IMR-90 (cell line): ENCODE measurements at regions not wholly inside any gene's neighbourhood (a gene's known extent, or its start where the extent isn't known, plus 50 kb on each side); places are given as distances from the start of the nearest gene placed in this dataset.

Source experiments
- ATAC-seq: fragments of 200-7000 bp; cut with Tn5 transposase; 2 replicates; pipeline ENCODE4 v1.9.1; 2020; ENCODE audit warnings: low read depth, mild to moderate bottlenecking, moderate library complexity
- BruUV-seq: library from RNA; stranded (reverse); fragments of 400-500 nt; replicated peaks from 2 replicates; lab custom pipeline; 2021; lab: Mats Ljungman, UMichigan
- CTCF ChIA-PET: fragments of 300-600 bp; formaldehyde crosslinking; extraction: SDS; loops from one replicate; lab custom pipeline; 2021; ENCODE audit warnings: antibody characterized with exemption; lab: Yijun Ruan, JAX
- POLR2A ChIA-PET: fragments of 300-600 bp; sonication (Branson Sonifier 250); formaldehyde crosslinking; loops from one replicate; lab custom pipeline; 2022; ENCODE audit warnings: antibody characterized with exemption; ENCODE audit not compliant: unreplicated experiment; lab: Charles Lee
- DNase-seq: peaks from one replicate; pipeline ENCODE4 v3.0.0; 2013
- H2AFZ ChIP-seq: replicated peaks from 2 replicates; pipeline ENCODE3; 2013; ENCODE audit warnings: low read length, mild to moderate bottlenecking; ENCODE audit not compliant: poor library complexity
- H2AK5ac ChIP-seq: 2 replicates; pipeline ENCODE4 v1.6.1; 2013; ENCODE audit warnings: low read depth, low read length, inconsistent platforms
- H2AK9ac ChIP-seq: replicated peaks from 2 replicates; pipeline ENCODE3; 2013; ENCODE audit warnings: mild to moderate bottlenecking, low read depth, low read length, moderate library complexity; ENCODE audit not compliant: poor library complexity
- H2BK120ac ChIP-seq: 2 replicates; pipeline ENCODE4 v1.6.1; 2013; ENCODE audit warnings: low read depth, low read length, inconsistent platforms
- H2BK15ac ChIP-seq: 3 replicates; pipeline ENCODE4 v1.6.1; 2013; ENCODE audit warnings: low read depth, low read length, inconsistent platforms
- H2BK20ac ChIP-seq: 2 replicates; pipeline ENCODE4 v1.6.1; 2013; ENCODE audit warnings: low read depth, mild to moderate bottlenecking, inconsistent platforms, low read length, moderate library complexity
- H2BK5ac ChIP-seq: 2 replicates; pipeline ENCODE4 v1.6.1; 2013; ENCODE audit warnings: mild to moderate bottlenecking, low read depth, low read length, inconsistent platforms; ENCODE audit not compliant: poor library complexity, severe bottlenecking
- H3K14ac ChIP-seq: replicated peaks from 2 replicates; pipeline ENCODE4 v1.6.1; 2013; ENCODE audit warnings: low read depth, low read length, inconsistent platforms
- H3K18ac ChIP-seq: 2 replicates; pipeline ENCODE4 v1.6.1; 2013; ENCODE audit warnings: low read depth, low read length, control low read depth
- H3K23ac ChIP-seq: 2 replicates; pipeline ENCODE4 v1.6.1; 2013; ENCODE audit warnings: low read depth, low read length, inconsistent platforms
- H3K27ac ChIP-seq: 2 replicates; pipeline ENCODE4 v1.5.1; 2013; ENCODE audit warnings: mild to moderate bottlenecking, control low read depth, low read length; ENCODE audit not compliant: insufficient read depth
- H3K27me3 ChIP-seq: 2 replicates; pipeline ENCODE4 v1.6.1; 2013; ENCODE audit warnings: low read length; ENCODE audit not compliant: control insufficient read depth, insufficient read depth
- H3K36me3 ChIP-seq: 2 replicates; pipeline ENCODE4 v1.6.1; 2013; ENCODE audit warnings: low read length, mixed read lengths; ENCODE audit not compliant: control insufficient read depth, insufficient read depth
- H3K4ac ChIP-seq: 2 replicates; pipeline ENCODE4 v1.6.1; 2013; ENCODE audit warnings: low read depth, low read length, inconsistent platforms
- H3K4me1 ChIP-seq: 2 replicates; pipeline ENCODE4 v1.6.1; 2013; ENCODE audit warnings: low read length, mixed read lengths; ENCODE audit not compliant: control insufficient read depth, insufficient read depth
- H3K4me2 ChIP-seq: 2 replicates; pipeline ENCODE4 v1.6.1; 2013; ENCODE audit warnings: low read depth, mild to moderate bottlenecking, control low read depth, low read length, moderate library complexity
- H3K4me3 ChIP-seq: 2 replicates; pipeline ENCODE4 v1.5.1; 2013; ENCODE audit warnings: low read depth, mild to moderate bottlenecking, control low read depth, low read length, moderate library complexity; ENCODE audit not compliant: insufficient read depth
- H3K56ac ChIP-seq: 2 replicates; pipeline ENCODE4 v1.6.1; 2013; ENCODE audit warnings: low read length, inconsistent platforms; ENCODE audit not compliant: insufficient read depth; ENCODE audit errors: extremely low read depth
- H3K79me1 ChIP-seq, 2 experiments: 2 replicates each; pipeline ENCODE4 v1.6.1; 2013; ENCODE audit warnings: low read length in 2 of 2, inconsistent platforms in 1 of 2, low read depth in 1 of 2
- H3K9ac ChIP-seq: 2 replicates; pipeline ENCODE4 v1.6.1; 2013; ENCODE audit warnings: low read depth, low read length, control low read depth
- H3K9me1 ChIP-seq: 2 replicates; pipeline ENCODE4 v1.6.1; 2013; ENCODE audit warnings: low read length, inconsistent platforms; ENCODE audit not compliant: insufficient read depth
- H3K9me3 ChIP-seq: 2 replicates; pipeline ENCODE4 v1.6.1; 2013; ENCODE audit warnings: low read length; ENCODE audit not compliant: control insufficient read depth, insufficient read depth
- H4K20me1 ChIP-seq: 2 replicates; pipeline ENCODE4 v1.6.1; 2013; ENCODE audit warnings: low read length, inconsistent platforms; ENCODE audit not compliant: insufficient read depth
- H4K5ac ChIP-seq: 2 replicates; pipeline ENCODE4 v1.6.1; 2013; ENCODE audit warnings: mild to moderate bottlenecking, low read depth, low read length, control low read depth
- H4K8ac ChIP-seq, 2 experiments: 2 replicates each; pipeline ENCODE4 v1.6.1; 2013; ENCODE audit warnings: low read depth in 2 of 2, low read length in 2 of 2, control low read depth in 1 of 2, inconsistent platforms in 1 of 2
- H4K91ac ChIP-seq: 2 replicates; pipeline ENCODE4 v1.6.1; 2013; ENCODE audit warnings: low read depth, low read length, inconsistent platforms; ENCODE audit not compliant: insufficient read depth
- CEBPB ChIP-seq: IDR thresholded peaks from 2 replicates; pipeline ENCODE4 v1.6.1; 2012; ENCODE audit warnings: low read depth, low read length, improper control_type of control experiment
- FOS ChIP-seq: fragments of 150-350 bp; IDR thresholded peaks from 2 replicates; pipeline ENCODE4 v1.6.1; 2016; ENCODE audit warnings: low read depth, low read length
- MAFK ChIP-seq: IDR thresholded peaks from 2 replicates; pipeline ENCODE4 v1.6.1; 2012; ENCODE audit warnings: low read depth, low read length, improper control_type of control experiment
- MXI1 ChIP-seq: IDR thresholded peaks from 2 replicates; pipeline ENCODE4 v1.6.1; 2012; ENCODE audit warnings: low read depth, mild to moderate bottlenecking, low read length, moderate library complexity, borderline replicate concordance
- RAD21 ChIP-seq: IDR thresholded peaks from 2 replicates; pipeline ENCODE4 v1.6.1; 2012; ENCODE audit warnings: low read length, improper control_type of control experiment
- RCOR1 ChIP-seq: IDR thresholded peaks from 2 replicates; pipeline ENCODE4 v1.6.1; 2012; ENCODE audit warnings: mild to moderate bottlenecking, low read length, improper control_type of control experiment; ENCODE audit not compliant: insufficient replicate concordance
- SMC3 ChIP-seq: fragments of 150-350 bp; IDR thresholded peaks from 2 replicates; pipeline ENCODE4 v1.6.1; 2016; ENCODE audit warnings: low read depth, mild to moderate bottlenecking, antibody characterized with exemption, low read length, moderate library complexity
- dilution Hi-C: fragments of 300-500 bp; cut with HindIII; formaldehyde crosslinking; loops from one replicate; pipeline ENCODE4 v1.14.3; 2018; ENCODE audit warnings: low sequenced_read_pairs; ENCODE audit not compliant: unreplicated experiment
- in situ Hi-C: fragments of 300-500 bp; cut with MboI; formaldehyde crosslinking; loops from 3 replicates; pipeline ENCODE4 v1.14.3; 2019; ENCODE audit warnings: low sequenced_read_pairs, inconsistent platforms, mixed read lengths
- intact Hi-C: fragments of 100-400 bp; cut with micrococcal nuclease; formaldehyde crosslinking; loops from 2 replicates; pipeline ENCODE4 v1.10.0; 2022
- TF ChIP-seq, protein P1 (sequence below): fragments of 150-350 bp; IDR thresholded peaks from 2 replicates; pipeline ENCODE4 v1.6.1; 2017; ENCODE audit warnings: mild to moderate bottlenecking, antibody characterized with exemption, low read length, low read depth
- TF ChIP-seq, protein P2 (sequence below): fragments of 150-350 bp; IDR thresholded peaks from 2 replicates; pipeline ENCODE4 v1.6.1; 2016; ENCODE audit warnings: low read depth, mild to moderate bottlenecking, low read length, moderate library complexity, borderline replicate concordance

DNA sequence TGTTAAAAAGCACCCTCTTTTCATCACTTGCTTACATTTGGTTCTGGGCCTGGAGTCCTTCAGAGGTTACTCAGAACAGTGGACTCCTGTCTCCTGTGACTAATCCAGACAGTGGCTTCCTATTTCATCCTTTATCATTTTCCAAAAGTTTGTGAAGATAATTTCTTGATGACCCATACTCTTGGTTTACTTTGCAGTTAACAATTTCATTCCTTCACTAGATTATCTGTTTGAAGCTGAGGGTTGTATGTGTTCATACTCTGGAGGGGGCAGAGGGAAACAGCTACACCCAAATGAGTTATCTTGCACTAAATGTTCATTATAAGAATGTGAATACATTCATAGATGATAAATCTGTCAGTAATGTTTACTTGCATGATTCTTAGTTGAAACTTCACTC is 124.7 kb downstream of the ZNF248 start:
- H2AK5ac ChIP-seq: no peak overlapping the region
- ChIA-PET CTCF (no interaction called here), POLR2A (no interaction called here)
- H3K4ac ChIP-seq: no peak overlapping the region
- H3K27me3 ChIP-seq: no peaks in the 10 kb centered on the region
- no peak overlapping the region for H2BK120ac ChIP-seq
- BruUV-seq: no TSS peak
- in situ Hi-C loops (no loop called here), intact Hi-C loops (no loop called here), dilution Hi-C loops (no loop called here)
- no peak overlapping the region for H3K4me3 ChIP-seq
- no peak overlapping the region for H2AK9ac ChIP-seq
- H3K79me1 ChIP-seq: no peaks in the 10 kb centered on the region
- H4K8ac ChIP-seq: no peak overlapping the region
- ATAC-seq: peak; percentile 67
- TF ChIP-seq SMC3 (no peak), RCOR1 (no peak), FOS (no peak), MXI1 (no peak), RAD21 (no peak), MAFK (no peak), CEBPB (no peak)
- TF ChIP-seq, protein P1, sequence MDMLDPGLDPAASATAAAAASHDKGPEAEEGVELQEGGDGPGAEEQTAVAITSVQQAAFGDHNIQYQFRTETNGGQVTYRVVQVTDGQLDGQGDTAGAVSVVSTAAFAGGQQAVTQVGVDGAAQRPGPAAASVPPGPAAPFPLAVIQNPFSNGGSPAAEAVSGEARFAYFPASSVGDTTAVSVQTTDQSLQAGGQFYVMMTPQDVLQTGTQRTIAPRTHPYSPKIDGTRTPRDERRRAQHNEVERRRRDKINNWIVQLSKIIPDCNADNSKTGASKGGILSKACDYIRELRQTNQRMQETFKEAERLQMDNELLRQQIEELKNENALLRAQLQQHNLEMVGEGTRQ: no peak
- TF ChIP-seq, protein P2, sequence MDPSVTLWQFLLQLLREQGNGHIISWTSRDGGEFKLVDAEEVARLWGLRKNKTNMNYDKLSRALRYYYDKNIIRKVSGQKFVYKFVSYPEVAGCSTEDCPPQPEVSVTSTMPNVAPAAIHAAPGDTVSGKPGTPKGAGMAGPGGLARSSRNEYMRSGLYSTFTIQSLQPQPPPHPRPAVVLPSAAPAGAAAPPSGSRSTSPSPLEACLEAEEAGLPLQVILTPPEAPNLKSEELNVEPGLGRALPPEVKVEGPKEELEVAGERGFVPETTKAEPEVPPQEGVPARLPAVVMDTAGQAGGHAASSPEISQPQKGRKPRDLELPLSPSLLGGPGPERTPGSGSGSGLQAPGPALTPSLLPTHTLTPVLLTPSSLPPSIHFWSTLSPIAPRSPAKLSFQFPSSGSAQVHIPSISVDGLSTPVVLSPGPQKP: no peak
- H3K23ac ChIP-seq: no peak overlapping the region
- H4K20me1 ChIP-seq: no peaks in the 10 kb centered on the region
- no peak overlapping the region for H3K56ac ChIP-seq
- peaks cover 12% of the 10 kb centered on the region; the same call in 1 of the 2 replicates for H3K9me3 ChIP-seq
- no peak overlapping the region for H2AFZ ChIP-seq
- H2BK20ac ChIP-seq: no peak overlapping the region
- H3K36me3 ChIP-seq: no peaks in the 10 kb centered on the region
- no peak overlapping the region for H3K27ac ChIP-seq
- no peak overlapping the region for H2BK5ac ChIP-seq
- no peak overlapping the region for H3K9ac ChIP-seq
- no peak overlapping the region for H3K4me2 ChIP-seq
- H4K5ac ChIP-seq: no peak overlapping the region
- H3K4me1 ChIP-seq: no peaks in the 10 kb centered on the region
- no peak overlapping the region for H3K14ac ChIP-seq
- no peak overlapping the region for H3K18ac ChIP-seq
- H2BK15ac ChIP-seq: no peak overlapping the region
- DNase-seq: peak; percentile 1
- no peak overlapping the region for H4K91ac ChIP-seq
- no peaks in the 10 kb centered on the region for H3K9me1 ChIP-seq
